ENCODE measurements at regions not wholly inside any gene's neighbourhood (a gene's known extent, or its start where the extent isn't known, plus 50 kb on each side); places are given as distances from the start of the nearest gene placed in this dataset.

GRCh38 chr5:115389034-115389798, 92.8 kb upstream of the CCDC112 start:
- TF ChIP-seq CTBP1 (IDR thresholded peaks at IDR 0.05; ENCODE audit: borderline replicate concordance) = no peak
- no peak for TF ChIP-seq LEF1 (IDR thresholded peaks at IDR 0.05; ENCODE audit: borderline replicate concordance)
- TF ChIP-seq FOXA1 (IDR thresholded peaks at IDR 0.05) = no peak
- no peak for TF ChIP-seq SP1 (IDR thresholded peaks at IDR 0.05)

Measured in HEK293T (cell line).